RWPE1 (cell line): ENCODE measurements at regions not wholly inside any gene's neighbourhood (a gene's known extent, or its start where the extent isn't known, plus 50 kb on each side); places are given as distances from the start of the nearest gene placed in this dataset.

ENCODE experiments used
- CTCF ChIA-PET: fragments of 350-600 bp; sonication (Branson Sonifier 250); formaldehyde crosslinking; extraction: SDS; loops from one replicate; lab custom pipeline; 2021; lab: Yijun Ruan, JAX
- POLR2A ChIA-PET: fragments of 400-600 bp; formaldehyde crosslinking; extraction: SDS; loops from one replicate; lab custom pipeline; 2020; ENCODE audit warnings: antibody characterized with exemption; ENCODE audit not compliant: low non-redundant PET; lab: Yijun Ruan, JAX
- DNase-seq: peaks from one replicate; pipeline ENCODE4 v3.0.0; 2012; ENCODE audit warnings: low spot score
- H3K27ac ChIP-seq: fragments of 450-650 bp; 2 replicates; pipeline ENCODE4 v1.5.1; 2017
- TF ChIP-seq, protein P1 (sequence below): fragments of 450-650 bp; conservative IDR thresholded peaks from 2 replicates; pipeline ENCODE4 v1.5.1; 2017; ENCODE audit warnings: low read depth, mild to moderate bottlenecking

DNA sequence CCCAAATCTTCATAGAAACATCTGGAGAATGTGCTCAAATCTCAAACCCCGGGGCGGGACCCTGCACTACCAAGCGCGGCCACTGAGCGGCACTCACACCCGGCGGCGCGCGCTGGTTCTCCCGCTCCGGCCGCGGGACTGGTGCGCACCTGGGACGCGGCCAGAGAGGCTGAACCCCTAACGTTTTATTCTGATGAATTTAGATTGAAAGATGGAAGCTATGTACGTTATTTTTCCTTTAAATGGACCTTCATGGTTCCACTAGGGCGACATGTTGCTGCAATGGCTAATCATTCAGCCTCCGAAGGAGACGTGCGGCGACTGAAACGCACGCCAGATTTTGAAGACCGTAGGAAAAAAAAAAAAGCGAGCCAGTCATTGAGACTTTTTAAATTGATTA, 107.0 kb upstream of the INSIG1 start:
- ChIA-PET POLR2A (no interaction called here), CTCF (interaction anchor here (1.0 to 1.5 kb wide), 3 partner anchors 13 to 154 kb away, joined by 3 to 4 read pairs (median 4); no protein-coding TSS in a partner anchor)
- H3K27ac ChIP-seq: no peak overlapping the region
- DNase-seq: peak; percentile 54
- TF ChIP-seq, protein P1, sequence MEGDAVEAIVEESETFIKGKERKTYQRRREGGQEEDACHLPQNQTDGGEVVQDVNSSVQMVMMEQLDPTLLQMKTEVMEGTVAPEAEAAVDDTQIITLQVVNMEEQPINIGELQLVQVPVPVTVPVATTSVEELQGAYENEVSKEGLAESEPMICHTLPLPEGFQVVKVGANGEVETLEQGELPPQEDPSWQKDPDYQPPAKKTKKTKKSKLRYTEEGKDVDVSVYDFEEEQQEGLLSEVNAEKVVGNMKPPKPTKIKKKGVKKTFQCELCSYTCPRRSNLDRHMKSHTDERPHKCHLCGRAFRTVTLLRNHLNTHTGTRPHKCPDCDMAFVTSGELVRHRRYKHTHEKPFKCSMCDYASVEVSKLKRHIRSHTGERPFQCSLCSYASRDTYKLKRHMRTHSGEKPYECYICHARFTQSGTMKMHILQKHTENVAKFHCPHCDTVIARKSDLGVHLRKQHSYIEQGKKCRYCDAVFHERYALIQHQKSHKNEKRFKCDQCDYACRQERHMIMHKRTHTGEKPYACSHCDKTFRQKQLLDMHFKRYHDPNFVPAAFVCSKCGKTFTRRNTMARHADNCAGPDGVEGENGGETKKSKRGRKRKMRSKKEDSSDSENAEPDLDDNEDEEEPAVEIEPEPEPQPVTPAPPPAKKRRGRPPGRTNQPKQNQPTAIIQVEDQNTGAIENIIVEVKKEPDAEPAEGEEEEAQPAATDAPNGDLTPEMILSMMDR: peak; percentile 98

DNA sequence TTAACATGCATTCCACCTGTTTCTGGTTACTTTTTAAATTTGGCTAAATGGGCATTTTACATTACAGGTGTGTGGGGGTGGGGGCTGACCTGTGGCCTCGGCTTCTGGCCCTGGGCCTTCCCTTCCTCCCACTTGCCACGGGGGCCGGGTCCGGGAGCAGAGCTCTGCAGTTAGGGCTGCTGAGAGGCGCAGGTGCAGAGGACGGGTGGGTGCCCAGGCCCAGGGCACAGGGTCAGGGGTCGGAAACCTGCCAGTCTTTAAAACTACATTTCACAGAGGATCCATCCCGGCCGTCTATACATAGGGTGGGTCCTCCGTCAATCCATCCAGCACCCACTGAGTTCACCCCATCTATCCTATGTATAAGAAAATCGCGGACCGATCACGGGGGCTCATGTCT, 106.5 kb upstream of the INSIG1 start:
- POLR2A ChIA-PET: no interaction called here

DNA sequence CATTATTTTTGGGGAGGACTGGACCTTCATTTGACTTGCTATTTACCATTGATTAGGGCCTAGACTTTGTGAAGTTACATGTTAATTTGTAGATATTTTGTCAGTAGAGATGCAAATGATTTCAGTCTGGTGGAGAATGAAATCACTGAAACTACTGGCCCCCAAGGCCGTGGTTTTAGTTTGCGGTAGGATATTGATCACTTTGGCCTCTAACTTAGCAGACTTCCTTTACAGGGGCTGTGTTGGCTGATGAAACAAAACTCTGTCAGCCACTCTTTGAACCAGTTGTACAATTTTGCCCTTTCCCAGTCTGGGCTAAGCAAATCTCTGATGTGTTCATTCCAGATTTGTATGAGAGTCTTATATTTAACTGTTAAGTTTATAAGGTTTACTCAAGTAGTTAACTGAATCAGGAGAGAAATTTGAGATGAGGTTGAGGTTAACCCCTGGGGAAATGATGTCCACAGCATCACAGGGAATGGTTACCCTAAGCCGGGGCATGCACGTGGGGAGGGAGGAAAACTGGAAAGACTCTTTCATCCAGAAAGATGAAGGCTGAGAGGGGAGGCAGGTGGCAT, 105.7 kb upstream of the INSIG1 start:
- TF ChIP-seq, protein P1: no peak
- CTCF ChIA-PET: no interaction called here
- no peak for DNase-seq
- POLR2A ChIA-PET: no interaction called here
- H3K27ac ChIP-seq: no peak overlapping the region

More for the DNA sequence above, 106.5 kb upstream of the INSIG1 start:
- no peak for DNase-seq
- no peak overlapping the region for H3K27ac ChIP-seq
- CTCF ChIA-PET: interaction anchor here (0.6 to 1.5 kb wide), 4 partner anchors 13 to 262 kb away, joined by 3 to 4 read pairs (median 4); no protein-coding TSS in a partner anchor
- TF ChIP-seq, protein P1: no peak

DNA sequence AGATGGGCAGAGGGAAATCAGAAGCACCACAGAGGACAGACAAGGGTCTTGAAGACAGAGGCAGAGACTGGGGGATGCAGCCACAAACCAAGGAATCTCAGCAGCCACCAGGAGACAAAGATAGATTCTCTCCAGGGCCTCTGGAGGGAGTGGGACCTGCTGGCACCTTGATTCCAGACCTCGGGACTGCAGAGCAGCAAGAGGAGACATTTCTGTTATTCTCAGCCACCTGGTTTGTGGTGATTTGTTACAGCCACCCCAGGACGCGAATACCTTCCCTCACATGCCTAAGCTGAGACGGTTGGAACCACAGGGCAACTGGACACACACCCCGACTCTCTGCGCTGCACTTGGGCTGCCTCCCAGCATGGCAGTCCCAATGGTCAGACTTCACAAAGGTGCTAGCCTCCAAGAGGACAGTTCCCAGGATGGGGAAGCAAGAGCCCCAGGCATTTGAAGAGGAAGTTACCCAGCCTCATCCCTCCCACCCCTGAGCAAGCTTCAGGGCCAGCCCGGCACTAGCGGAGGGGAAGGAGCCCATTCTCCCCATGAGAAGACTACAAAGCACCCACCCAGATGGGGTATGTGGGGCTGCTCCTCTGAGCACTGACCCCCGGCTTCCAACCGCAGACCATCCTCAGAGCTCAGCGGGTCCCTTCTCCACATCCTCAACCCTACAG, 104.6 kb upstream of the INSIG1 start:
- H3K27ac ChIP-seq: no peak overlapping the region
- ChIA-PET CTCF (interaction anchor here (0.7 to 1.3 kb wide), 2 partner anchors 152 to 169 kb away, joined by 3 read pairs; no protein-coding TSS in a partner anchor), POLR2A (no interaction called here)
- DNase-seq: no peak
- TF ChIP-seq, protein P1: no peak

DNA sequence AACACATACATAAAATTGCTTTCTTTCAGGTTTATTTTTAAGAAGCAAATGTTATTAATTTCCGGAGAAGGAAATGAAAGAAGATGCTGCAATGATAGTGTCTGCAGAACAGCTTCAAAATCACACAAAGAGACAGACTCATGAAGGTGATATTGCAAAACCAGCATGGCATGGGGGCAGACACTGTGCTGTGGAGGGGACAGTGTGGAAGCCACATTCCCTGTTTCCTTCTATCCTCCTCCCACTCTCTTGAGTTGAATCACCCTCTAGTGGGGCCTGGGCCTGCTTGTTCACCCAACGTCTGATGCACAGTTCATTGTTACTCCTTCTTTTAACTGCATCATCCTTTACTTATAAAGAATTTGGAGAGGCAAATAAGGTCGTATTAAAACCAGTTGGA, 104.0 kb upstream of the INSIG1 start:
- no peak for DNase-seq
- POLR2A ChIA-PET: no interaction called here
- H3K27ac ChIP-seq: no peak overlapping the region
- TF ChIP-seq, protein P1: no peak
- CTCF ChIA-PET: interaction anchor here (0.7 to 1.3 kb wide), 2 partner anchors 151 to 168 kb away, joined by 3 read pairs; no protein-coding TSS in a partner anchor

DNA sequence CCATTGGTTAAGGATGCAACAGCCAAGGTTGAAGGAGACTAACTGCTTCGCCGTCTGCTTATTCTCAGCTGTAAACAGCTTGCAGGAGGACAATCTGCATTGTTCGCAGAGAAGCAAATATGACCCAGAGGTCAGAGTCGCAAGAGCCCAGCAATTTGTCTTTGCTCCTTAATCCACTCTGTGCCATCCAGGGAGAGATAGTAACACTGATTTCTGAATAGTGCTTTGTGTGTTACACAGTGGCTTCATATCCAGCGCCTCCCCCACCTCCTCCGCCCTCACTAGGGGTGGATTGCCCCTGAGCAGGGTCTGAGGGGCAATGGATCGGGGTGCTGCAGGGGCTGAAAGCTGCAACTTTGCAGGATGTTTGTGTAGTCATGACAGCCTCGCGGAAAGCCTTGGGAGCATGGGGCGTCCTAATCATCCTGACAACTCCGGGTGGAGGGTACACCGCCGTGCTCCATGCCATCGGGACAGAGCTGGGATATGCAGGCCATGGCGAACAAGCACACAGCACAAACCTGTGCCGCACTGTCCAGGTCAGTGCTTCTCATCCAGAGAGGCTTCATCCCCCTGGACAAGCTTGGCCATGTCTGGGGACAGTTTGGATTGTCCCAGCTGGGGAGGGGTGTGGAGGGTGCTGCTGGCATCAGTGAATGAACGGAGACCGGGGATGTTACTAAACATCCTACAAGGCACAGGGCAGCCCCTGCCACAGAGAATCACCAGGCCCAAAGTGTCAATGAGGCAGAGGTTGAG, 103.1 kb upstream of the INSIG1 start:
- no peak for DNase-seq
- no peak overlapping the region for H3K27ac ChIP-seq
- ChIA-PET POLR2A (no interaction called here), CTCF (no interaction called here)
- TF ChIP-seq, protein P1: no peak
